D341Med (cell line): ENCODE measurements at regions not wholly inside any gene's neighbourhood (a gene's known extent, or its start where the extent isn't known, plus 50 kb on each side); places are given as distances from the start of the nearest gene placed in this dataset.
A peak's percentile ranks its signal among the peaks of the same experiment; 100 is the strongest.
"Not testable (repeated sequence)": the region's sequence is repeated elsewhere in the genome, so short reads cannot be mapped to it uniquely, and the experiment has no call there.

Source experiments
- DNase-seq: peaks from one replicate; pipeline ENCODE4 v3.0.0; 2012; ENCODE audit warnings: low spot score

DNA sequence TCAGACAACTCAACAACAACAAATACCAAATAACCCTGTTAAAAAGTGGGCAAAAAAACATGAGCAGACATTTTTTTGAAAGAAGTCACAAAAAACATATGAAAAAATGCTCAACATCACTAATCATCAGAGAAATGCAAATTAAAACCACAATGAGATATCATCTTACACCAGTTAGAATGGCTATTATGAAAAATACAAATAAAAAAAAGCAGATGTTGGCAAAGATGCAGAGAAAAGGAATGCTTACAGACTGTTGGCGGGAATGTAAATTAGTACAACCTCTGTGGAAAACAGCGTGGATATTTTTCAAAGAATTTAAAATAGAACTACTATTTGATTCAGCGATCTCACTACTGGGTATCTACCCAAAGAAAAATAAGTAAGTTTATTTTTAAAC, 114.0 kb downstream of the SLC38A4 start:
- no peak for DNase-seq

DNA sequence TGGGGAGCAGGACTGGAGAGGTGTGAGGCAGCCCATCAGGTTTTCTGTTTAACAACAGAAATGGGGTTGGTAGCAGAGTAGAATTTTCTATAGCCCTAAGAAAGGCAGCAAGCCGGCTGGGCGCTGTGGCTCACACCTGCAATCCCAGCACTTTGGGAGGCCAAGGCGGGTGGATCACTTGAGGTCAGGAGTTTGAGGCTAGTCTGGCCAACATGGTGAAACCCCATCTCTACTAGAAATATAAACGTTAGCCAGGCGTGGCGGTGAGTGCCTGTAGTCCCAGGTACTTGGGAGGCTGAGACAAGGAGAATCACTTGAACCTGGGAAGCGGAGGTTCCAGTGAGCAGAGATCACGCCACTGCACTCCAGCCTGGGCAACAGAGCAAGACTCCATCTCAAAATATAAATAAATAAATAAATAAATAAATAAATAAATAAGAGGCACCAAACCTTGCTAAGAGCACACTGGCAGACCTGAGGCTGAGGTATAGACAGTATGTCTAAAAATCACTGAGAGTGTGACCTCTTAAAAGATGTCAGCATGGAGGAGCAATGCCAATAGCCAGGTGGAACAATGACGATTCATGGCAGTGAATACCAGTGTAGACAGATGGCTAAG, 115.6 kb downstream of the SLC38A4 start:
- DNase-seq, result no peak

DNA sequence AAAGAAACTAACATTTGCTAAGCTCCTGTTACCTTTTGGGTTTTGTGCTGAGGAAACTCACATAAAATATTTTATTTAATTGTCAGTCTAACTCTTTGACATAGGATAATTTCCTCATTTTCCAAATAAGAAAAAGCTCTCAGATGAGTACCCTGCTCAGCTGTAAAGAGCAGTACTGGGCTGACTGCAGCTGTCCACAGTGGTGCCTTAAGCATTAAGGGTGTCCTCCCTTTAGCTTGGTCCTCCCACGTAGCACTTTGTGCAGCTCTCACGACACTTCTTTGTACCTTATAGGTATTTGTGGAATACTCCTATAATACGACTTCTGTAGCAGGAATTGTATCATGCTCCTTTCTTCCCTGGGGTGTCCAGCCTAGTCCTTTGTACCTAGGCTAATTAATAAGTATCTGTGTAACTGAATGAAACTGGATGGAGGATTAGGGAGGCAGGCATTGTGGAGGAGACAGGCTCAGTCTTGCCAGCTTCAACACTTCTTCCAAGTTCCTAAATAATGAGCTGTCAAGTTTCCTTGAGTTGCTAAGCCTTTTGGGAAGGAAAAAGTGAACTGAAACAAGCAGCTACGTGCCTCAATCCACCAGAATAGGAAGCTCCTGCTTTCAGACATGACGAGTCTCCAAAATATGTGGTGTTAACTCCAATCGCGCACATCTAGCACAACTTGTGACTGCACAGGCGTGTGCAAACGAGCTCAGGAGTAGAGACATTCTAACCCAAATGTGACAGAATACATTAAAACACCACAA, 123.0 kb downstream of the SLC38A4 start:
- no peak for DNase-seq

DNA sequence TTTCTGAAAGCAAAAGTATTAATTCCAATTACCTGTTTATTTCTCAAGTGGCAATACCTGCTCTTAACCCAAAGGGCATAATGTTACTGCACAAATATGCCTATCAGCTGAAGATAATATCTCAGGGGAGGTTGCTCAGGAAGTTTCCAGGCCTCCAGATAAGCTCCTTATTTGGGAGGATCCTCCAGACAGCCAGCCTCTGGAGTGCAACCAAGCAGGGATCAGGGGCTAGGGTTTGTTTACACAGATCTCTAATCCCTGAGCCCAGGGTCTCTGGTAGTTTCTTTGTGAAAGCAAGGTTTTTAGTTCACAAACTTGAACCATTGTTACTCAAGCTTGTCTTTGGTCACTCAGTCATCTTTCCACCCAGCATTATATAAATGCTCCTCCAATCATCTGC, 124.4 kb downstream of the SLC38A4 start:
- peak; percentile 55 for DNase-seq

DNA sequence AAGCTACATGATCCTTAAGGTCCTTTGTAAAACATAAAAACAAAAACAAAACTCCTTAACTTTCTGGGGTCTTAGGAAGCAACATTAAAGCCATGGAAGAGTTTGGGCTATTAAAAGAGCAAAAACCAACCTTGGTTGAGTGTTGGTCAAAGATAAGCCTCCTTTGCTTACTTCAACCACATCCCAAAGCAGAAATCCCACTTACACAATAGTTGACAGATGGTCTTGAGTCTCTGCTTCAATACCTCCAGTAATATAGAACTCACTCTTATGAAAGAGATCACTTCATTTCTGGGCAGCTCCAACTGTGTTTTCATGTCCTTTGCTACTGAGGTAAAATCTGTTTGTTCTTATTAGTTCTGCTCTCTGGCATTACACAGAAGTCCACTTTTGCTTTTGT, 125.8 kb downstream of the SLC38A4 start:
- DNase-seq, result no peak

DNA sequence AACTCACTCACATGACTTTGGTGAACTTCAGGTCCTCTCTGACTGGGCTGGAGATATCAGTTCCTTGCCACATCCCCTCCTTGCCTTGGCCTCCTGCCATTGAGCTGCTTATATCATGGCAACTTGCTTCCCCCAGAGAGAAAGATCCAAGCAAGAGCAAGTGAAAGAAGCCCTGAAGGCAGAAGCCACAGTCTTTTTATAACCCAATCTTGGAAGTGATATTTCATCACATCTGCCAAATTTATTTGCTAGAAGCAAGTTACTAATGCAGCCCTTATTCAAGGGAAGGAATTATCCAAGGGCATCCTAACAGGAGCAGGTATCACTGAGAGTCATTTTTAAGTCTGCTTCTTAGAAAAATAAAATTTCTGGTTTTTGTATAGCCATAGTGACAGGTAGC, 127.8 kb downstream of the SLC38A4 start:
- no peak for DNase-seq

DNA sequence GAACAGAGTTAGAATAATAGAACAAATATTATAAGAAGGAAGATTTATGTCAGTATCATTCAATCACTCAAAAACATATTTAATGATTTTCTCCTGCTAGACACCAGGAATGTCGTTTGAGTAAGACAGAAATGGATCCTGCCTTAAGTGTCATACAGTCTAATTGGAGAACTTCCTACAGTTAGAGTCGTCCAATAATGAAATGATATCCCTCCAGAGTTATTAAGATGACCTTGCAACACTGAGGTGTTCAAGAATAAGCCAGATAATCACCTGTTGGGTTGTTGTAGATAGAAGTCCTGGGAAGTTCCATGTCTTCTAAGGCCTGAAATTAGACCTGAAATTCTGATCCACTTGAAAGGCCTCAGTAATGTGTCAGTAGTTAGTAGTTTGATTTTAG, 132.3 kb downstream of the SLC38A4 start:
- no peak for DNase-seq

DNA sequence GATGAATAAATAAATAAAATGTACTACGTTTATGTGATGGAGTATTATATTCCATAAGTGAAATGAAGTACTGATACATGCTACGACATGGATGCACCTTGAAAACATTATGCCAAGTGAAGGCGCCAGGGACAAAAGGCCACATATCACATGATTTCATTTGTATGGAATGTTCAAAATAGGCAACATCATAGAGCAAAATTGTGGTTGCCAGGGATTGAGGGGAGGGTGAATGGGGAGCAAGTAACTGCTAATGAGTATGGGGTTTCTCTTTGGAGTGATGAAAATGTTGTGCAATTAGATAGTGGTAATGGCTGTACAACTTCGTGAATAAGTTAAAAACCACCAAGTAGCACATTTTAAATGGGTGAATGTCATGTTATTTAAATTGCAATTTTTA, 132.8 kb downstream of the SLC38A4 start:
- DNase-seq, result no peak

DNA sequence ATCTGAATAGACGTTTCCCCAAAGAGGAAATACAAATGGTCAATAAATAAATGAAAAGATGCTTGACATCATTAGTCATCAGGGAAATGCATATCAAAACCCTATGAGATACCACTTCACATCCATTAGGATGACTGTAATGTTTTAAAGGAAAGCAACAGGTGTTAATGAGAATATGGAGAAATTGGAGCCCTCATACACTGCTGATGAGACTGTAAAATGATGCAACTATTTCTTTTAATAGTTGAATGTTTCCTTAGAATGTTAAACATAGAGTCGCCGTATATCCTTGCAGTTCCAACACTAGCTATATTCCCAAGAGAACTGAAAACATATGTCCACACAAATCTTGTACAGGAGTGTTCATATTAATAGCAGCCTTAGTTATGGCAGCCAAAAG, 133.2 kb downstream of the SLC38A4 start:
- no peak for DNase-seq

DNA sequence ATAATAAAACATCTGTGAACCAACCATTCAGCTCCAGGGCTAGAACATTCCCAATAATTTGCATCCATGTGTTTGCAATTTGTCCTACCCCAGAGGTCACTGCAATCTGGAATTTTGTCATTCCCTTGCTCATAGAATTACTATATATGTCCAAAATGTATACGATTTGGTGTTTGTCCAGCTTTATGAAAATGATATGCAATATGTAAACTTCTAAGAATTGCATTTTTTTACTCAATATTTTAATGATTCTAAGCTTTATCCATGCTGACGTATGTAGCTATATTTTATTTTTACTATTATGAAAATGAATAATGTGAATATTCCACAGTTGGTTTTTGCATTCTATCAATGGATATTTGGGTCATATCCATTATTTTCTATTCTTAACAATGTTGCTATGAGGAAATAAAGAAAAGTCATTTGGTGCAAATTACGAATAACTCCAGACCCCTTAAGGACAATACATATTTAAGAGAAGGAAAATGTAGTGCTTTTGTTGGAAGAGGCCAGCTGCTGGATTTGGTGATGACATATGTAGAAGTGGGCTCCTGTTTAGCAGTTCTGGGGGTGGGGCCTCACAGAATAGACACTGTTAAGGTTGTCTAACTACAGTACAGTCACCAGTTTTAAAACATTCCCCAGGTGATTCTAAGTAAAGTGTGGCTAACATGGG, 139.4 kb downstream of the SLC38A4 start:
- no peak for DNase-seq

DNA sequence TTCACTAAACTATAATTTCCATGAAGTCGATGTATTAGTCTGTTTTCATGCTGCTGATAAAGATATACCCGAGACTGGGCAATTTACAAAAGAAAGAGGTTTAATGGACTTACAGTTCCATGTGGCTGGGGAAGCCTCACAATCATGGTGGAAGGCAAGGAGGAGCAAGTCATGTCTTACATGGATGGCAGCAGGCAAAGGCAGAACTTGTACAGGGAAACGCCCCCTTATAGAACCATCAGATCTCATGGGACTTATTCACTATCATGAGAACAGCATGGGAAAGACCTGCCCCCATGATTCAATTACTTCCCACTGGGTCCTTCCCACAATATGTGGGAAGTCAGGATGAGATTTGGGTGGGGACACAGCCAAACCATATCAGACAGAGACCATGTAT, 141.6 kb downstream of the SLC38A4 start:
- not testable (repeated sequence) for DNase-seq

DNA sequence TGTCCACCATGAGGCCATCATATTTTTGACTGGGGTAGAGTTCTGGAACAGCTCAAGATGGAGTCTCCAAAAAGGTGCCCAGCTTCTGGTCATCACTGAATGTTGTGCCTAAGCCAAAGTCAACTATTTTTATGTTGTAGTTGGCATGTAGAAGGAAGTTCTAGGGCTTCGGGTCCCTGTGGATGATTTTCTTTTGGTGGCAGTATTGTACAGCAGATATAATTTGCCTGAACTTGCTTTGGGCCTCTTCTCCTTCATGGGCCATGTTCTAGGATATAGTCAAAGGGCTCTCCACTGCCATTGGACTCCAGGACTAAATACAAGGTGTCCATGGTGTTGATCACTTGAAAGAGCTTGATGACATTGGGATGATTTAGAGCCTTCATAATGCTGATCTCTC, 143.6 kb downstream of the SLC38A4 start:
- no peak for DNase-seq

DNA sequence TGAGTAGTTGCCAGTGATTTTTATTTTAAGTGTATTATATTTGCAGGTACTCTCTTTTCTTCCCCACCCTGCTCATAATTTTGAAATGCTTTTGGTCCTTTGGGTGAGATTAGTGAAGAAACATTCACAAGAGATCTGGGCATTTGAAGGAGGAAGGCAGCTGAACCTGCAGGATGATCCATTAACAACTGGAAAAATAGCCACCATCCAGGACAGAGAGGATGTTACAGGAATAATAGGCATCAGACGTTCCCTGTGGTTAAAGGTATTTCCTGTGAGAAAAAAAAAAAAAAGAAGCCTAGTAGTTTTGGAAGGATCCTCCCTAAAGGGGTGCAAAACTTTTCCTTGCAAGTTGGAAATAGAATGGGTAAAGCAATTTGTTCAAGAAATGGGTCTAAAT, 145.3 kb downstream of the SLC38A4 start:
- no peak for DNase-seq

DNA sequence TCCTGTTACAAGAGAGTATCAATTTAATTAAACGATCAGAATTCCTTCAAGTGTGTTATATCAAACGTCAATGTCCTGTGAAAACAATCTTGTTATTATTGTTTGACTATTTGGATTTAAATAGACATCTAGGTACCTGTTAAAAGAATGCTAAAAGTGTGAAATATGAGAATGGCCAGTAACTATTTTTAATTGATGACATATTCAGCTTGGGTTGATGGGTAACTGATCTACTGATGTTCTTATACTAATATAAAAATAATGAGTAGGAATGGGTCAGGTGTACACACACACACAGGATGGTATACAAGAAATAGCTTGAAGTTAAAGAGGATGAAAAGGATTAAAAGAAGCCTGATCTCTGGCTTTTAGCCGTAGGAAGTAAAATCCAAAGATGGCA, 146.0 kb downstream of the SLC38A4 start:
- DNase-seq, result no peak

DNA sequence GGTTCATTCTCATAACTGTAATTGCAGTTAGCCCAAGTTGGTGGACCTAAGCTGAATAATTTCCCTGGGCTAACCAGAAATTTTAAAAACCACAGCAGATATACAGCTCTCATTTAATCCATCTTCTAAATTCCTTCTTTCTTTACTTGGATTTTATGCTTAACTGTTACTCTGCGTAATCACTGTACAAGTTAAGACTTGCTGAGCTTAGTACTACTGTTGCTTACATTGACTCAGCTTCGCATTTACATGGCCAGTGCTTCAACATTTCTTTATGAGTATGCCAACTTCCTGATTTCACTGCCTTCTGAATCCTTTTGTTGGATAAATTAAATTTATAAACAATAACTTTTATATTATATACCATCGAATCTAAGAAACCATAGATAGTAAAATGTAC, 147.4 kb downstream of the SLC38A4 start:
- no peak for DNase-seq

DNA sequence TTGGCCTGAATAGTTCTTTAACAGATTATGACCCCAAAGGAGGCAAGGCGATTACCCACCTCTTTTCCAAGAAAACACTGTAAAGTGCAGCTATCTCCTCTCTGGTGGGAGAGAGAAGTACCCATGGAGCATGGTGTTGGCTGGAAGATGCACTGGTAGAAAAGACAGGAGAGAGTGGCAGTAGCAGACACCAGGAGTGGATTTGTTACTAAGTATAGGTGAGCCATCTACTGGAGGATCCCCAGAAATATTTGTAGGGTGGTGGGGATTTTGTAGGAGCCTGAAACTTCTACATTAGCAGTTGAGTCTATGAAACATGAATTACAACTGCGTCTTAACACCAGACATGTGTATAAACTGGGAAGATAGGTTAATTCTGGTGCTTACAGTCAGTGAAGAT, 148.0 kb downstream of the SLC38A4 start:
- no peak for DNase-seq

DNA sequence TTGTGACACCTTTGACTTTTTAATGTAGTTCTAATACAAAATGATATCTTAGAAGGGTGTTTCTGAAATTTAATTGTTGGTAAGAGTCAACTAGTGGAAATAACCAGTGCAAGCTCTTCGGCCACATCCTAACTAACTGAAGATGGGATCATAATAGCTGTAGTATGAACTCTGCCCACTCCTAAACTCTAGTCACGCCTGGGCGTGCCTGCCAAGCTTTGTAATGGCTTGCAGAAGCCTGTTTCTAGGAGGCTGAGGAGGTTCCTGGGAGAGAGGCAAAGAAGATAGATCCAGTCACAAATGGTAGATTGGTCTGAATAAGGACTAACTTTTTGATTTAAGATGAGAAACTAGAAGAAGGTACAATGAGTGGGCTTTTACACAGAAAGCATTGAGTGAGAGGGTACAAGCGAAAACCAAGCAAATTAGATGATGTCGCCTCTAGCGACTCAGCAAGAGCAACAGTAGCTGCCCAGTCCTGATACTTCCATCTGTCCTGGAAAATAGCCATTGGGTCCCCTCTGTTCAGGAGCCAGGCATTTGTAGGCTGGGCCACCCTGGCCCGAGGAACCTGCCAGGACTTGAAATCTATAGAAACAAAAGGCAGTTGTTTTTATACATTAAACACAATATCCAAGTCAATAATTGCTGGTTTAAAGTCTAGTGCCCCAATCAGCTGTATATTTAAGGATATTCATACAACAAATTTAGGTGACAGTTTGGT, 148.8 kb downstream of the SLC38A4 start:
- no peak for DNase-seq

DNA sequence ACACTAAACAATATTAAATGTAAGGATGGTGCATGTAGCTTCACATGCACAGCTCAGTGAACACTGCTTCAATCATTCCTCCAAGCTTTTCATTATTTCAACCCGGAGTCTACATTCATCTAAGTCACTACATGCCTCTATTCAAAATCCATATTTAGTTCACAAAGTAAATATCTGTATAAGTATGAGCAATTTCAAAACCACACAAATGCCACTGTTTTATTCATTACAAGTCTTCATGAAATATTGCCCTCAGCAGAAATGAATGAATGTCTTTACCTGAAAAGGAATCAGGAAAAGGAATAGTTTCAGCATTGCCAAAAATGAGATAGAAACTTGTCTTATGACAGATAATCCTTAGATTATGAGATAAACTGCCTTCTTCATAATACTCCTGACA, 149.4 kb downstream of the SLC38A4 start:
- no peak for DNase-seq

DNA sequence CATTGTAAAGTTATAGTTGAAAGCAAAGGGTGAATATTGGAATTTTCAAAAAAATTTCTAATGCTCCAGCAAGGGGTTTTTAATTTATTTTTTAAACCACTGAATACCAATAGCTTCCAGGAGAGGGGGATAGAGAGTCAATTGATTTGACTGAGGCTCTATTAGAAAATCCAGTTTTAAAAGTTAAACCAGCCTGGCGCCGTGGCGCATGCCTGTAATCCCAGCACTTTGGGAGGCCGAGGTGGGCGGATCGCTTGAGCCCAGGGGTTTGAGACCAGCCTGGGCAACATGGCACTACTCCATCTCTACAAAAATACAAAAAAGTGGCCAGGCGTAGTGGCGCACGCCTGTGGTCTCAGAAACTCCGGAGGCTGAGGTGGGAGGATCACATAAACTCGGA, 150.1 kb downstream of the SLC38A4 start:
- DNase-seq, result peak; percentile 46

DNA sequence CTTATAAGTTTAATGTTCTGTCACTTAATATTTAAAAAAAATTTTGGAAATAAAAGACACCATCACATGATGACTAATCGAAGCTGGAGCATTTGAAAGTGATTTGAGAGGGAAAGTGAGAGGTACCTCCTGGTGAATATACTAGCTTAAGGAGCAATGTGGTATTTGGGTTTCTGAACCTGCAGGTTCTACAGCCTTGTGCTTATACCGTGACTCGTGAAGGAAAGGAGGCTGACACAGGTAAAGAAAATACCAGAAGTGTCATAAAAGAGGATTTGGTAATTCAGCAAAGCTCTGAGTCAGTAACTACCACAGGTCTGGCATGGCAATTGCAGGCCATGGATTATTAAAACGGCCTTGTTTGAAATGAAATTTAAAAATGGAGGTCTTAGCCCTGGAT, 151.0 kb downstream of the SLC38A4 start:
- no peak for DNase-seq

DNA sequence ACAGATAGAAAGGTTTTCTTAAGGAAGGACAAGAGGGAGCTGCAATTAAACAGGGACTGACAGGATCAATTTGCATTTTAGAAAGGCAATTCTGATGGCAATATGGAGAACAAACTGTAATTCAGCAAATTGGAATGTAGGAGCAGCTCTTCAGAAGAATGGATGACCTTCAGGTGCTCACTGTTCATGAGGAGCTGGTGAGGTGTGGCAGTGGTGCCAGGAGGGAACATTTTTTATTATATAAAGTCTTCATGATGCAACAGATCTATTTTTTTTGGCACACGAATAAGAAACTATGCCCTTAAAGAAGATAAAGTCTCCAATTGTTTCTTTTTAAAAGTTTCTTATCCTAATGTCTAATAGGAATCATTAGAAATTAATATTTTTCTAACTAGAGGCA, 151.7 kb downstream of the SLC38A4 start:
- DNase-seq, result no peak

DNA sequence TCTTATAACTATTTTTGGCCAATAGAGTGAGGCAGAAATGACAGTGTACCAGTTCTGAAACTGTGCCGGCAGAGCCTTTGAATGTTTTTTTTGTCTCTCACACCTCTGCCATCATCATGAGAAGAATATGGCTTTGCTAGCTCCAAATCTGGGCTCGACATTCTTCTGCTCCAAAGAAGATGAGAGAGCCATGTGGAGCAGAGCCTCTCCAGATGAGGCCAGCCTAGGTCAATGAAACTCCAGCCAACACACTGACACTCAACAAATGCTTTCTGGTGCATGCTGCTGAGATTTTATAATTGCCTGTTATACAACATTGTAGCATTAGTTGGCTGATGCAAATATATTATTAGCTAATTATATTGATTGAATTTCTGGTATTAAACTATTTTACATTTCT, 154.7 kb downstream of the SLC38A4 start:
- DNase-seq, result no peak

DNA sequence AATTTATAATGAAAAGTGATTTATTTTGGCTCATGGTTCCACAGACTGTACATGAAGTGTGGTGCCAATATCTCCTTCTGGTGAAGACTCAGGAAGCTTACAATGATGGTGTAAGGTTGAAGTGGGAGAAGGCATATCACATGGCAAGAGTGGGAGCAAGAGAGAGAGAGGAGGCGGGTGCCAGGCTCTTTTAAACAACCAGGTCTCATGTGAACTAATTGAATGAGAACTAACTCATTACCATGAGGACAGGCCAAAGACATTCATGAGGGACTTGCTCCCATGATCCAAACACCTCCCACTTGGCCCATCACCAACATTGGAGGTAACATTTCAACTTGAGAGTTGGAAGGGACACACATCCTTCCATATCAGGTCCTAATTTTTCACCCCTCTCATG, 155.2 kb downstream of the SLC38A4 start:
- DNase-seq, result no peak
